BE2C (cell line): ENCODE measurements at regions not wholly inside any gene's neighbourhood (a gene's known extent, or its start where the extent isn't known, plus 50 kb on each side); places are given as distances from the start of the nearest gene placed in this dataset.

Experiments
- DNase-seq: peaks from one replicate; pipeline ENCODE4 v3.0.0-alpha.2; 2020
- H3K27me3 ChIP-seq: fragments of 250-450 bp; sonication (Bioruptor Pico); 2 replicates; pipeline ENCODE4 v1.5.1; 2020; ENCODE audit warnings: mild to moderate bottlenecking
- H3K36me3 ChIP-seq: fragments of 250-450 bp; sonication (Bioruptor Pico); 2 replicates; pipeline ENCODE4 v1.5.1; 2020; ENCODE audit warnings: mild to moderate bottlenecking
- H3K4me1 ChIP-seq: fragments of 250-450 bp; sonication (Bioruptor Pico); 2 replicates; pipeline ENCODE4 v1.5.1; 2020
- H3K4me3 ChIP-seq: 2 replicates; pipeline ENCODE4 v1.5.1; 2011; ENCODE audit warnings: low read depth, low read length
- H3K9me3 ChIP-seq: fragments of 250-450 bp; sonication (Bioruptor Pico); 2 replicates; pipeline ENCODE4 v1.5.1; 2020
- CTCF ChIP-seq: IDR thresholded peaks from 2 replicates; pipeline ENCODE4 v1.5.1; 2012; ENCODE audit warnings: mild to moderate bottlenecking, low read depth, low read length

DNA sequence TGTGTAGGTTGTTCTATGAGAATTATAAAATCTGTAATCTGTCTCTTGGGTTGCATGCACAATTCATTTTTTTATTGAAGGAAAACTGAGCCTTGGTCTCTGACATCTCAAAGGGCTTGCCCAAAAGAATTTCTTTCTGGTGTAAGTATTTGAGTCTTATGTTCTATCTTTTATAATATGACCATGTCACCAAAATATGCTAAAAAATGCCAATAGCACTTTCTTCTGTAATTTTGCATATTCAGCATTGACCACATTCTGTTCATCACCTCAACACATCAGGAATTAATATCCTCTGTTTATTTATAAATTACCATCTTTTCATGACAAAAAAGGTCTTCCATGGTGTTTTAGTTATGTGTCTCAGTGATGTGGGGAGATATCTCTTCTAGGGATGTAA is 268.7 kb upstream of the TCF4 start:
- no peaks in the 10 kb centered on the region for H3K4me1 ChIP-seq
- no peaks in the 10 kb centered on the region for H3K9me3 ChIP-seq
- no peak for DNase-seq
- no peak for TF ChIP-seq CTCF
- H3K36me3 ChIP-seq = no peaks in the 10 kb centered on the region
- H3K27me3 ChIP-seq = no peaks in the 10 kb centered on the region
- no peak overlapping the region for H3K4me3 ChIP-seq

DNA sequence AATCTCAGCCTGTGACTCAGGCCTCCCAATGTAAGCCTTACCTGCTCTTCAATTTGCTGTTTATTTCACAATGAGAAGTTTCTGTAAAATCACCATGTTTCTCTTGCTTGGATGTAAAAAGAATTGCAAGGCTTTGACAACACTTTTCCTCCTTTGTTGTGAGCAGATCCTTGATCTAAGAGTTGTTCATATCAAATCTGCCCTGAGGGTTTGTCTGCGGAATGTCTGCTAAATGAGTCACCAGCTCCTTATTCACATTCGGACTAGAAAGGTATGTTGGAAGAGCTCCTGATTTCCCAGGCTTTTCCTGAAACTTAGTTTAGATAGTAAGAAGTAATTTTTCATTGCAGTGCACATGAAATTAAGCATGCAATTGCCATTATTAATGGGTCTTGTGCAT is 268.2 kb upstream of the TCF4 start:
- DNase-seq = no peak
- H3K4me3 ChIP-seq = no peak overlapping the region
- TF ChIP-seq CTCF = no peak
- H3K27me3 ChIP-seq = no peaks in the 10 kb centered on the region
- H3K36me3 ChIP-seq = no peaks in the 10 kb centered on the region
- no peaks in the 10 kb centered on the region for H3K4me1 ChIP-seq
- H3K9me3 ChIP-seq = no peaks in the 10 kb centered on the region

DNA sequence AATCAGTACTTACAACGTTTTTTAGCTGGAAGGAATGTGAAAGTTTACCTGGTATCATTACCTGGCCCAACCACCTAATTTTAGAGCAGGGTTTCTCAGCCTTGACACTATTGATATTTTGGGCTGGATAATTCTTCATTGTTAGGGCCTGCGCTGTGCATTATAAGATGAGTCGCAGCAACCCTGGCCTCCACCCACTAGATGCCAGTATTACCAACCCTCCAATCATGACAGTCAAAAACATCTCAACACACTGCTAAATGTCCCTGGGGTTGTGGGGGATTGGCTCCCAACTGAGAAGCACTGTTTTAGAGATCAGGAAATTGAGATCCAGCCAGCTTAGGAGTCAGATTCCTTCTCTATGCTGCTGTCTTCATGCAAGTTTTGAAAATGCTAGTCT is 265.3 kb upstream of the TCF4 start:
- DNase-seq = no peak

GRCh38 chr18:55850904-55851303 is 262.9 kb upstream of the TCF4 start:
- H3K27me3 ChIP-seq = no peaks in the 10 kb centered on the region
- no peak for DNase-seq
- H3K36me3 ChIP-seq = no peaks in the 10 kb centered on the region
- H3K4me1 ChIP-seq = no peaks in the 10 kb centered on the region
- TF ChIP-seq CTCF = no peak
- no peaks in the 10 kb centered on the region for H3K9me3 ChIP-seq
- no peak overlapping the region for H3K4me3 ChIP-seq

More for the DNA sequence above, 265.3 kb upstream of the TCF4 start:
- H3K9me3 ChIP-seq = no peaks in the 10 kb centered on the region
- no peaks in the 10 kb centered on the region for H3K4me1 ChIP-seq
- H3K36me3 ChIP-seq = no peaks in the 10 kb centered on the region
- no peak for TF ChIP-seq CTCF
- no peaks in the 10 kb centered on the region for H3K27me3 ChIP-seq
- H3K4me3 ChIP-seq = no peak overlapping the region

DNA sequence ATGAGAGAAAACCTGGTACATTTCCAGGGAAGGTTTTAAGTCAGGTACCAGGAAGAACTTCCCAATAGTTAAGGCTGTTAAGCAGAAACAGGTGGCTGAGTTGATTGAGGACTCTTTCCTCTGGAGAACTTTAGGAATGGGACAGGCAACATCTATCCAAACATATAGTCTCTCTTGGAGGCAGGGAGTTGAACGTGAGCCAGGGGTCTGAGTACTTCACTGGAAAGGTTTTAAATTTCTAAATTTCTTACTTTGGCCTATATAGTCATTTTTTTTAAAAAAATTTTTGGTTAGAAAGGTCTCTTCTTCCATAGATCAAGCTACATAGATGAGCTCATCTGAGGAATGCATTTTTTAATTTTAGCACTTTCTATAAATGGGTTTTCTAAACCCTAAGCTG is 261.4 kb upstream of the TCF4 start:
- DNase-seq = no peak
- no peak for TF ChIP-seq CTCF

DNA sequence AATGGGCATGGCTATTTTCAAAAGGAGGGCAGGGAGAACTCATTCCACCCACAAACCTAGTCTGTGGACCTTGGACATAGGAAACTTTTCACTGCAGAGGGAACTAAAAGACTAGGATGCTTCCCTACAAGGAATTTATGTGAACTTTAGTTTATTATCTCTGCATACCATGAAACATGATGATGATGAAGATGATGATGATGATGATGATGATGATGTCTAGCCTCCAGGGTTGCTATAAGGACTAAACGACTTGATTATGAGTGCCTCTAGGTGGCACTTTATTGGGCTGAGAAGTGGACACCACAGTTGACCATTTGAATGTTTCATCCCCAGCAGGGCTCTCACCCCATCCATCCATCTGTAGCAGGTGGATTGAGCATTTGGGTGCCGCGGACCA is 260.0 kb upstream of the TCF4 start:
- H3K36me3 ChIP-seq = no peaks in the 10 kb centered on the region
- no peak for DNase-seq
- no peak for TF ChIP-seq CTCF
- H3K4me1 ChIP-seq = no peaks in the 10 kb centered on the region
- no peaks in the 10 kb centered on the region for H3K27me3 ChIP-seq
- H3K4me3 ChIP-seq = no peak overlapping the region
- no peaks in the 10 kb centered on the region for H3K9me3 ChIP-seq

More for the DNA sequence above, 261.4 kb upstream of the TCF4 start:
- no peaks in the 10 kb centered on the region for H3K4me1 ChIP-seq
- no peak overlapping the region for H3K4me3 ChIP-seq
- H3K9me3 ChIP-seq = no peaks in the 10 kb centered on the region
- no peaks in the 10 kb centered on the region for H3K27me3 ChIP-seq
- H3K36me3 ChIP-seq = no peaks in the 10 kb centered on the region
